ENCODE measurements at regions not wholly inside any gene's neighbourhood (a gene's known extent, or its start where the extent isn't known, plus 50 kb on each side); places are given as distances from the start of the nearest gene placed in this dataset.

GRCh38 chr7:56250135-56250534 lies 133.9 kb upstream of the NUPR2 start:
- Histone ChIP-seq H3K36me3 (ENCODE audit: insufficient read depth, low read length) (no peaks in the 10 kb centered on the region), H3K4me2 (ENCODE audit: low read length) (no peak overlapping the region), H3K27ac (ENCODE audit: low read depth, low read length, poor library complexity, severe bottlenecking) (no peak overlapping the region), H3F3A (ENCODE audit: insufficient read depth, low read length) (no peaks in the 10 kb centered on the region), H3K4me1 (ENCODE audit: insufficient read depth, low read length, severe bottlenecking) (no peaks in the 10 kb centered on the region), H3K9me2 (ENCODE audit: low read depth, low read length) (no peaks in the 10 kb centered on the region), H3K9ac (ENCODE audit: low read length) (no peak overlapping the region), H3K27me3 (ENCODE audit: insufficient read depth, low read length) (no peaks in the 10 kb centered on the region), H2AFZ (ENCODE audit: low read length) (no peak overlapping the region), H4K20me1 (ENCODE audit: insufficient read depth, low read length) (no peaks in the 10 kb centered on the region), H3K4me3 (ENCODE audit: low read depth, low read length, poor library complexity, severe bottlenecking) (no peak overlapping the region), H3K9me3 (ENCODE audit: low read length) (no peaks in the 10 kb centered on the region), H3K79me2 (ENCODE audit: insufficient read depth, low read length) (no peaks in the 10 kb centered on the region)
- TF ChIP-seq, protein P1, sequence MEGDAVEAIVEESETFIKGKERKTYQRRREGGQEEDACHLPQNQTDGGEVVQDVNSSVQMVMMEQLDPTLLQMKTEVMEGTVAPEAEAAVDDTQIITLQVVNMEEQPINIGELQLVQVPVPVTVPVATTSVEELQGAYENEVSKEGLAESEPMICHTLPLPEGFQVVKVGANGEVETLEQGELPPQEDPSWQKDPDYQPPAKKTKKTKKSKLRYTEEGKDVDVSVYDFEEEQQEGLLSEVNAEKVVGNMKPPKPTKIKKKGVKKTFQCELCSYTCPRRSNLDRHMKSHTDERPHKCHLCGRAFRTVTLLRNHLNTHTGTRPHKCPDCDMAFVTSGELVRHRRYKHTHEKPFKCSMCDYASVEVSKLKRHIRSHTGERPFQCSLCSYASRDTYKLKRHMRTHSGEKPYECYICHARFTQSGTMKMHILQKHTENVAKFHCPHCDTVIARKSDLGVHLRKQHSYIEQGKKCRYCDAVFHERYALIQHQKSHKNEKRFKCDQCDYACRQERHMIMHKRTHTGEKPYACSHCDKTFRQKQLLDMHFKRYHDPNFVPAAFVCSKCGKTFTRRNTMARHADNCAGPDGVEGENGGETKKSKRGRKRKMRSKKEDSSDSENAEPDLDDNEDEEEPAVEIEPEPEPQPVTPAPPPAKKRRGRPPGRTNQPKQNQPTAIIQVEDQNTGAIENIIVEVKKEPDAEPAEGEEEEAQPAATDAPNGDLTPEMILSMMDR (IDR thresholded peaks at IDR 0.05; ENCODE audit: low read length): no peak
- no peak for TF ChIP-seq EZH2 (IDR thresholded peaks at IDR 0.05; ENCODE audit: borderline replicate concordance, low read length)

DNA sequence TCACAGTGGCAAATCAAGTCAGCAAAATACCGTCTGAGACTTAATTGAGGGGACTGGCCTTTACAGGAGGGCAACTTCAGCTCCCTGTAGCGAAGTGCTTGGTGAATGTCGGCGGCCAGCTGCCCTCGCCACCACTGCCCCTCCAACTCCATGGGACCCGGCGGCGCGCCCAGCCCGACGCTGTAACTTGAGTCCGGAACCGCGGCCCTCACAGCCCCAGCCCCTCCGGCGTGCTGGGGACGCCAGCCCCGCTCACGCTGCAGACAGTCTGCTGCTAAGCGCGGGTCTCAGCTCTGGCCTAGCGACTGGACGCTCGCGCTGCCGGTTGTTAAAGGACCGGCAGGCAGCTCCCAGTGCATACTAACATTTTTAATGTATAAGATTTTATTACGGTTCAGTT lies 113.4 kb upstream of the NUPR2 start:
- Histone ChIP-seq H2AFZ (ENCODE audit: low read length) (no peak overlapping the region), H3K9me2 (ENCODE audit: low read depth, low read length) (no peaks in the 10 kb centered on the region), H4K20me1 (ENCODE audit: insufficient read depth, low read length) (no peaks in the 10 kb centered on the region), H3K36me3 (ENCODE audit: insufficient read depth, low read length) (no peaks in the 10 kb centered on the region), H3K9ac (ENCODE audit: low read length) (no peak overlapping the region), H3F3A (ENCODE audit: insufficient read depth, low read length) (no peaks in the 10 kb centered on the region), H3K9me3 (ENCODE audit: low read length) (no peaks in the 10 kb centered on the region), H3K4me2 (ENCODE audit: low read length) (no peak overlapping the region), H3K27ac (ENCODE audit: low read depth, low read length, poor library complexity, severe bottlenecking) (no peak overlapping the region), H3K27me3 (ENCODE audit: insufficient read depth, low read length) (no peaks in the 10 kb centered on the region), H3K4me1 (ENCODE audit: insufficient read depth, low read length, severe bottlenecking) (no peaks in the 10 kb centered on the region), H3K79me2 (ENCODE audit: insufficient read depth, low read length) (no peaks in the 10 kb centered on the region), H3K4me3 (ENCODE audit: low read depth, low read length, poor library complexity, severe bottlenecking) (no peak overlapping the region)
- TF ChIP-seq, protein P1 (IDR thresholded peaks at IDR 0.05; ENCODE audit: low read length): no peak
- TF ChIP-seq EZH2 (IDR thresholded peaks at IDR 0.05; ENCODE audit: borderline replicate concordance, low read length): no peak

DNA sequence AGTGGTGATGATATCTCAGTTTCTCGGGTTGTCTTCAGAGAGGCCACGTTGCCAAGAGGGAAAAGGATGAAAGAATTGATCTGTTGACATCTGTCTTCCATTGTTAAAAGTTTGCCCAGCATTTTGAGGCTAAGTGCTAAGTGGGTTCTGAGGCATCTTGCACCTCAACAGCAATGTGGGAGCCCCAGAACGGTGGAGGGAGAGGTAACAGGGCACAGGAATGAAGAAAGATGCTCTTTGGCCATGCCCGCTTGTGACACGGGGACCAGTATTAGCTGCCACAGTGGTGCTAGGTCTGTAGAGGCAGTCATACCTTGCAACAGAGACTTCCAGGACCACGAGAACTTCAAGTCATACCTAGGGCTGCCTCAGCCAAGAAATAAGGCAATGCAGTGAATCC lies 106.6 kb upstream of the NUPR2 start:
- Histone ChIP-seq H3K4me3 (ENCODE audit: low read depth, low read length, poor library complexity, severe bottlenecking) (no peak overlapping the region), H3K9ac (ENCODE audit: low read length) (no peak overlapping the region), H2AFZ (ENCODE audit: low read length) (no peak overlapping the region), H3F3A (ENCODE audit: insufficient read depth, low read length) (no peaks in the 10 kb centered on the region), H3K4me1 (ENCODE audit: insufficient read depth, low read length, severe bottlenecking) (no peaks in the 10 kb centered on the region), H3K27me3 (ENCODE audit: insufficient read depth, low read length) (no peaks in the 10 kb centered on the region), H3K79me2 (ENCODE audit: insufficient read depth, low read length) (no peaks in the 10 kb centered on the region), H3K9me2 (ENCODE audit: low read depth, low read length) (no peaks in the 10 kb centered on the region), H3K36me3 (ENCODE audit: insufficient read depth, low read length) (no peaks in the 10 kb centered on the region), H3K9me3 (ENCODE audit: low read length) (no peaks in the 10 kb centered on the region), H3K4me2 (ENCODE audit: low read length) (no peak overlapping the region), H3K27ac (ENCODE audit: low read depth, low read length, poor library complexity, severe bottlenecking) (no peak overlapping the region), H4K20me1 (ENCODE audit: insufficient read depth, low read length) (no peaks in the 10 kb centered on the region)
- TF ChIP-seq, protein P1 (IDR thresholded peaks at IDR 0.05; ENCODE audit: low read length): no peak
- TF ChIP-seq EZH2 (IDR thresholded peaks at IDR 0.05; ENCODE audit: borderline replicate concordance, low read length): no peak

Data from OCI-LY1 (cell line).